ENCODE measurements at regions not wholly inside any gene's neighbourhood (a gene's known extent, or its start where the extent isn't known, plus 50 kb on each side); places are given as distances from the start of the nearest gene placed in this dataset.

DNA sequence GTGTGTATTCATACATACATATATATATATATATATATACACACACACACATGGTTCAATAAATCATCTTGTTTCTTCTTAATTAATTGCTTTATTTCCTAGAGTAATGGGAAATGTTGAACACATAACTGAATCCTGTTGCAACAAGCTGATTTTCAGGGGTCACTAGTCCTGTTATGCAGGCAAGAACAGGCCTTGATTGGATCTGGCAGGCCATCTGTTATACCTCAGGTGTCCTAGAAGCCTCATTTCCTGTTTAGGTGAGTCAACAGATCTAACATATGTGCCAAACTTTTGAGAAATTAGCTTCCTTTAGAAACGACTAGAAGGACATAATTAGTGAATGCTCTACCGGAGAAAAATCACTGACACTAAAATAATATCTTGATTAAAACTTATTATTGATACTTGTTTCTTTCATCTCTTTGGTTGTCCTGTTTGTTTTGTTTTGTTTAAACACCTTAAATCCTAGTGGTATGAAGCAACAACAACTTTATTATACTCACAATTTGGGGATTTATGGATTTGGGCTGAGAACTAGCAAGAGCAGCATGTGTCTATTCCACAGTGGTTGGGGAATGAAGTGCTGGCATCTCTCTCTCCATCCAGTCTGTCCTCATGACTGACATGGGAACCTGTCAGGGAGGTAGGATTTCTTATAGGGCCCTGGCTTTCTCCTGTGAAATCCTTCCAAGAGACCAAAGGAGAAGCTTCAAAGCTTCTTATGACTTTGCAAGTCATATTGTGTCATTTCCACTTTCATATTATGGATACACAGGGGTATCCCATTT is 552.6 kb downstream of the NSUN3 start:
- TF ChIP-seq CTCF (IDR thresholded peaks at IDR 0.05) (no peak), POLR2A (IDR thresholded peaks at IDR 0.05) (no peak)
